GM18502 (cell line): ENCODE measurements at regions not wholly inside any gene's neighbourhood (a gene's known extent, or its start where the extent isn't known, plus 50 kb on each side); places are given as distances from the start of the nearest gene placed in this dataset.

ENCODE experiments used
- ATAC-seq: cut with Tn5 transposase; IDR thresholded peaks from one replicate; pipeline ENCODE4 v1.9.1; 2021; ENCODE audit warnings: mild to moderate bottlenecking; ENCODE audit not compliant: unreplicated experiment, poor library complexity

DNA sequence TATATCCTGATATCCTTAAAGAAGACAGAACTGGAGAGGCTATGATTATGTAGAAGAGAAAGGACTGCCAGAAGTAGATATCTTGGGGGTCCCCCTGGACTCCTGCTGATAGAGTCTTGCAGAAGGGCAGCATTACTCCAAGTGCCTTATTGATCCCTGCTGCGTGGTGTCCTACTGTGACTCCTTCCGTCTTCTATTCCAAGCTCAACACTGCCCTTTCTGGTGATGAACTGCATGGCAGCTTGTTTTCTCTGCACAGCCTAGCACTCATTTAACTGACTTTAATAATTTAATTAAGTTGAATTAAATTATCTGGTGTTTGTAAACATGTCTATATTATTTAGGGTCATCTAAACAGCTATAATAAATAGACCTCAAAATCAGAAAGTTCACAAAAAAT is 194.1 kb upstream of the DSEL start:
- ATAC-seq = no peak

DNA sequence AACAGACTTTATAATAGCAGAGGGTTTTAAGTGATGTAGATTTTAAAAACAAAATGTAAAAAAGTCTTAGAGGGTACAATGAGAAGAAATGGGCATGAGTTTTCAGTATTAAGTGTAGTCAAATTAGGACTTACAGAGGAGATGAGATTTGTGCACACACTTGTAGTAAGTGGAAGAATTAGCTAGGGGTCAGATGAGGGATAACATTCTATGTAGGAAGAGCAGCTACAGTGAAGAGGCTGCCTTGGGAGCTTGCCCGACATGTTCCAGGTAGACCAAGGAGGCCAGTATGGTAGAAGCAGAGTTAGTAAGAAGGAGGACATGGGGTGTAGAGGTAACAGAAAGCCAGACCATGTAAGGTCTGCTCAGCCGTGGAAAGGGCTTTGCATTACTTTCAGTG is 189.2 kb upstream of the DSEL start:
- ATAC-seq = no peak

DNA sequence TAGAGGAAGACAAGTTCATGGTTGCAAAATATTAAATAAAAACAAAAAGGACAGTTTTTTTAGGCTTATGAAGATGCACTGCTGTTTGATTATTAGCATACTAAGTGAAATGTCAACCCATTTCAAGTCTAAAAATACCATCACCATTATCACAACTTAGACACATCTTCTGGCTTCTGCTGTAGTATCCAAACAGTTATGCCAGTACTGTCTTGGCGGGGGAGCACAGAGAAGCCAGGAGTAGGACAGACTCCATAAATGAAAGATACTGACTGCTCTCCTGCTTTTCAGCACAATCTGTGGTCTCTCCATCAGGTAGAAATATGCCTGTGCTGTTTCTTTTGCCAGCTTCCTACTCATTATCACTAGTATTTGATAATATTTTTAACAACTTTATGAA is 179.2 kb upstream of the DSEL start:
- no peak for ATAC-seq

DNA sequence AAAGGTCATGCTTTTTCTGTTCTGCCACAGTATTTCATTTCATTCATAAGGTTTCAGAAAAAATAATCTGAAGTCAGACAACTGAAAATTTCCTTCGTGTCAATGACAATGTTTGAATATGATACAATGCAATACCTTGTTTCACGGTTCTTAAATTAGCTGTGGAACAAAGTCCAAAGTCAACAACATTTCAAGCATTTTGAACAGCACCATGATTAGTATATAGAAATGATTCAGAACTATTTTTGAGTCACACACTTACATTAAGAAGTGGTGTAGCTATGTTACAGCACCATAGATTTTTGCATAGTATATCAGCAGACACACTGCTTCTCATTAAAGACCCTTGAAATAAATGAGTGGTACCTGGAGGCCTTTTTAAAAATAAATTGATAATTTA is 178.3 kb upstream of the DSEL start:
- ATAC-seq = no peak

DNA sequence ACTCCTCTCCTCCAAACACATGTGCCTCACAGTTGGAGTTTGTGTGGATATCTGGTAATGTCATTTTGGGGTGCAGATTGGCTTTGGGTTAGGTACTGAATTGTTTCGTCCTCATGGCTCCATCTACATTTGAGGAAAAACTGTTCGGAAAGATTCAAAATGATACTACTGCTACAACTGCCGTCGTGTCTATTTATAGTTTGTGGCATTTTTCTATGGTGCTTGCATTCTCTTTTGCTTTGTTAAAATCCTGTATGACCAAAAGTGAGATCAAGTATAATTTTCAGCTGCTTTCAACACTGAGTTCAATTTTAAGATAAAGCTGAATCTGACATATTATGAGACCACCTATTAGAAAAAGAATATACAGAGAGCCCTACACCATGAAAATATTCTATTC is 176.3 kb upstream of the DSEL start:
- ATAC-seq = no peak

DNA sequence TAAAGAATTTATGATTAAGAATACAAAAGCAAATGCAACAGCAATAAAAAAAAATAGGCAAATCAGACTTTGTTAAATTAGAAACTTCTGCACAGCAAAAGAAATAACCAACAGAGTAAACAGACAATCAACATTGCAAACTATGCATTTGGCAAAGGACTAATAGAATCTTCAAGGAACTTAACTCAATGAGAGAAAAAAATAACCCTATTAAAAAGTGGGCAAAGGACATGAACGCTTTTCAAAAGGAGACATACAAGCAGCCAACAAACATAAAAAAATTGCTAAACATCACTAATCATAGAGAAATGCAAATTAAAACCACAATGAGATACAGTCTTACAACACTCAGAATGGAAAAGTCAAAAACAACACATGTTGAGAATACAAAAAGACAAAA is 166.0 kb upstream of the DSEL start:
- no peak for ATAC-seq

DNA sequence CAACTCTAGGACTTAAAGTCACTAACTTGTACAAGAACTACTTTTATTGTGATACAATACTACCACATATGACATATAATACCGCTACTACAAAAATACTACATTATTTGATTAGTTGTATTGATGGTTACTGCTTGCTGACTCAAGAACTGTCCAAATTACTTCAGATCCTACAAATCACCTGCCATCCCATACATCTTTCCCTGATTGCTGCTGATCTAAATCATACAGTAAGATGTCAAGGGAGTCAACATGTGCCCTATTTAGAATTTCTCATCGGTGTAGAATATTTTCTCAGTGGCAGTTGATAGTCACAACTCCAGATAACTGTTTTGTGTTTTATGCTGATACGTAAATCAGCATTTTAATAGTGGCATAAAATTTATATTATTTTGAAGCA is 161.0 kb upstream of the DSEL start:
- ATAC-seq = no peak

DNA sequence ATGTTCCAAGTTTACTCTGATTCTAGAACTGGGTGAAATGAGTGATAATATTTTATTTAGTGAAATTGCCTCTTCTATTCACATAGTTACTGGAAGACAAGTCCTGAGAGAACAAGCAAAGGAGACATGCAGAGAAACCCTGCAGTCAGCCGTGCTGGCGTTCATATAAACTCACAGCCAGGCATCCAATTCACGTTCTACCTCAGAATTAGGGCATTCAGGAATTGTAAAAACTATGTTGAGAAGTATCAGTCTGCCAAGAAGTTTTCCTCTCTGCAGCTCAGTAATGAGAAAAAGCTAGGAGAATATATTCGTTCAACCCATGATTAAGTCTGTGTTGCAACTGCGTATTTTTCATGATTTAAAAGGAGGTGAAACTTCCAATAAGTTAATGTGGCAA is 156.2 kb upstream of the DSEL start:
- no peak for ATAC-seq

DNA sequence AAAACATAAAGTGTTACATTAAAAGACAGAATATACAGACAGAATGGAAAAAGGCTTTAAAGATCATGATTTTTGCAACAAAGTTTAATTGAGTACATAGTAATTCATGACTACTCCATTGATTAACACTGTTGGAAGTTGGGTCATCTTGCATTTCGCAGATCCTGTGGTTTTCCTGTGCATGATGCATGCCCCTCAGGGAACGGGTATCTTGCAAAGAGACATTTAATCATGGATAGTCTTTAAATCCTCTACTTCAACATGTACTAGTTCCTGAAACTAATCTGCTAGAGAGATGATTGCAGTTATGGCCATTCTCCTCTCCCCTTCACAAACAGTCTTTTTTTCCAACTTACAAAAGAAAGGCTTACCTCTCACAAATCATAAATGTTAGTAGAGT is 155.6 kb upstream of the DSEL start:
- ATAC-seq = no peak

DNA sequence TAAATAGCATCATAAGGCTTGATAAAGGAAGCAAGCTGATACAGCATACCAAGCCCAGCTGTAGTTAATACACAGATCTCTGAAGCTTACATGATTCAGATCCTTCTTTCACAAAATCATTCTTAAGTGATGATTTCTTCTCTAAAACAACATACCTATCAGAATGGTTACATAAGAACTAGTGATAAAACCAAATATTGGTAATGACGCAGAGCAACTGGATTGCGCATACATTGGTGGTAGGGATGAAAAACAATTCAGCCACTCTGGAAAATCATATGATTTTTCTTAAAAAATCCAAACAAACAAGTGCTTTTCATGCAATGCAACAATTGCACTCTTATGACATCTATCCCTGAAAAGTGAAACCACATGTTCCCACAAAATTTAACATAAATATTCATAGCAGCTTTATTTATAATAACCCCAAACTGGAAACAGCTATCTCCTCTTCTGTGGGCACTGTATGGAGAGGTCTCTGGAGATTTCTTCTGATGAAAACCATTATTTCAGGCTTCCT is 153.6 kb upstream of the DSEL start:
- no peak for ATAC-seq

DNA sequence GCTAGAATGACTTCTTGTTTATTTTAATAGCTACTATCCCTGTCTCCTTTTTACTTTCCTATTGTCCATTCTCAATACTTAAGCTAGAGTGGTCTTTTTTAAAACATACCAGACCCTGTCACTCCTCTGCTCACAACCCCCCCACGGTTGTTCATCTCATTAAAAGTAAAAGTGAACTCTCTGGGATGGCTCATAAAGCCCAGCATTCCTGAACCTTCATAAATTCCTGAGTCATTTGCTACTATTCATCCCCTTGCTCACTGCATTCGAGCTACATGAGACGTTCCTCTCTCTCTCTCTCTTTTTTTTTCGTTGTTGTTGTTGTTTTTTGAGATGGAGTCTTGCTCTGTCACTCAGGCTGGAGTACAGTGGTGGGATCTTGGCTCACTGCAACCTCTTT is 148.7 kb upstream of the DSEL start:
- ATAC-seq = no peak

DNA sequence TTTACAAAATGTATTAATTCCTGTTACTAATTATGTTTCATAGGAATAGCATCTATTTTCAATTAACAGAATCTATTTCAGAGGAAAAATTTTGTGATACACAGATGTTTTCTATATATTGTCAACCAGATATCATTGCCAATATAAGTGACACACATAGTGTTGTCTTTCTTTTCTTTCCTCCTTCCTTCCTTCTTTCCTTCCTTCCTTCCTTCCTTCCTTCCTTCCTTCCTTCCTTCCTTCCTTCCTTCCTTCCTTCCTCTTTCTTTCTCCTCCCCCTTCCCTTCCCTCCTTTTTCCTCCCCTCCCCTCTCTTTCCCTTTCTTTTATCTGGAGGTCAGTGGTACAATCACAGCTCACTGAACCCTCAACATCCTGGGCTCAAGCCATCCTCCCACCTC is 146.5 kb upstream of the DSEL start:
- ATAC-seq = no peak

DNA sequence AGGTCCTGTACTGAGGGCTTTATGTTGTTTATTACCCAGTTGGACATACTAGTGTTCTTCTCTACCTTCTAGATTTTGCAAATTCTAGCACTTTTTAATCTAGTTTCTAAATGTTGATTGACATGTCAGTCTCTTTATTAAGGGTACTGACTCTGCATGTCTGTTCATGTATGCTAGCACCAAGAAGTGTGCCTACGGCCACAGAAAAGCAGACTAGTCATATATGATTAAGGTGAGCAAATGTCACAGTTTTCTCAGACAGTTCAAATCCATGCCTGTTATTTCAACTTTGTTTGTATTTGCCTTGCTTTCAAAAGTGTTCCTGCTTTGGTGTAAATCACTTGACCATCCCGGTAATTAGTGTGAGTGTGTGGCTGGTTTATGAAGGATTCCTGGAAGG is 145.0 kb upstream of the DSEL start:
- ATAC-seq = no peak

DNA sequence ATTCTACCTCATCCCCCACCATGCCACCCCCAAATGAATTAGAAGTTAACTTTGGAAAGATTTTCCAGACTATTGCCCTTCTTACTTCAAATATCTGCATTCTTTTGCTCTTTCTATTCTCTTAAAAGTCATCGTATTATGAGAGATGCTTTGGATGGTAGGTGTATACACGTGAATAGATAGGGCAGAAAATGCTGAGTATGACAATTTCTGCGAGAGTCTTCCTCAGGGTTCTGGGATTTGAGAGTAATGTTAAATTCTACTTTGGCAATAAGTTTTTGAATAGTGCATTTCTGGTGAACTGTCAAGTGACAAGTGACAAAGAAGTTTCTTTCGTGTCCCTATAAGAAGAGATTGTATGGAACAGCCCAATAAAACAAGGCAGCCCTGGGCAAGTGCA is 137.6 kb upstream of the DSEL start:
- no peak for ATAC-seq

DNA sequence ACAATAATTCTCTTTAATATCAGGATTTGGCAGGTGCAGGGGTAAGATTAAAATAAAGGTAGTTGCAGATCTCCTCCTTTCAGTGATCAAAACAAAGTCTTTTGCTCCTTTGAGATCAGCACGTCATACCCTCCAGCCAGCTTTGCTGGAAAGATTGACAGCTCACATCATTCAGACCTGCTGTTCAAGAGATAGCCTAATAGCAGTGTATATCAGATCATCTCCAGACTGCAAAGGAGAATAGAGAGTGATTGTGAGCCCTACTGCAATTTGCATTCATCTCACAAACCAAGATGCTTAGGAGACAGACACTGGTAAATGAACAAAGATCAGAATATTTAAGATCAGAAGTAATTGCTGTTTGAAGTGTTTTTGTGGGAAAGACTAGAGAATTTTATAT is 135.8 kb upstream of the DSEL start:
- no peak for ATAC-seq

DNA sequence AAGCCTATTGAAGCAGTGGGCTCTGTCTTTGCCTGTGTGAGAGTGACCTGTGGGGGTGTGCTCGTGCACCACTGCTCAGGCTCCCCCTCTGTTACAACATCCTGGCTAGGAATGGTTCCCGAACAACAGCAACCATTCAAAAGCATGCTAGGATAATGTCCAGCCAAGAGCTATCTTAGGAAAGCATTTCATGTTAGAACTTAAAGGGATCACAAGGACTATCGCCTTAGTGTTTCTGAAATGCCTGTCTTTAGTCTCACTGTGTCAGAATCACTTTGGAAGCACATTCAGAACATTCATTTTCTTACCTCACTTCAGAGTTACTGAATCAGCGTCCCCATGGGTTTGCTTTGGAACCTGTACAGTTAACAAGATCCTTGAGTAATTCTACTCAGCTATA is 134.9 kb upstream of the DSEL start:
- no peak for ATAC-seq

DNA sequence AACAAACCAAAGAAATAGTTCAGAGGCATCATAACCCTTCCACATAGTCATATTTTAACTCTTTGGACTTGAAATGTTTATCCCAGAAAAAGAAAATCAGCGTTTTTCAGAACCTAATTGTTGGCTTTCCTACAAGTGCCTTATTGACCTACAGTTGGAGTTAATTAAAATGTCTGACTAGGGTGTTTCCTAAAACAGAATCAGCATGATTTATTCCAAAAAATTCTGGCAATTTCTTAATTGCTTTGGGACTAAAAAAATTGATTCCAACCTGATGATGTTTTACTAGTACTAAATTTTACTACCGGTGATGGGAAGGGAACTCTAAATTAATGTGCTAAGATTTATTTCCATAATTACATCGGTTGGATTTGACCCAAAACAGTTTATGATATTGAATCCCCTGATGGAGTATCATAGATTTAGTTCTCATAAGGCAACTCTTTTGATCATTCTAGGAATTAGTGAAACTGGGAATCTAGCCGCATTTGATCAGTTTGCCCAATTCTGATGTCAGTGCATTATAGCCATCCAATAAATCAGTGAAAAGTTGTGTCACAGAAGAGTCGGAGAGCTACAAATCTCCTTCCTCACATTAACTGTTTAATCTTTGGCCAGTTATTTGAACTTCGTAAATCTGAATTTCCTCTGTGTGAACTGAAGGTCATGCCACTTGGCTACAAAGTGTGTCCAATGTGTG is 134.3 kb upstream of the DSEL start:
- no peak for ATAC-seq

DNA sequence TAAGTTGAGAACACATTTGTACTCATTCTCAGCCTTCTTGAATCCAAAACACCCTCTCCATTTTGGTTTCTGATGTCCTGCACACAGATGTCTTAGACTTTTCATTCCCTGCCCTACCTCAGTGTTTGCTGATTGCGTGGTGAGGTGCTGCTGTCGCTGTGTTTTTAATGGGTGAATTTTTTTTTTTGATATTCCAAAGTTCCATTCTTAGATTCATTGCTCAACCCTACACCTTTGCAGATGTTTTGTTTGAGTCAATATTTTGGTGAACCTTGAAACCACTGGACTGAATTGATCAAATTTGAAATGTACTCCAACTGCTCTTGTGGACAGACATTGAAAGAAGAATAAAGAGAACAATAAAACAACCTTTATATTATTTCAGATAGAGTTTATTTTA is 130.4 kb upstream of the DSEL start:
- no peak for ATAC-seq

DNA sequence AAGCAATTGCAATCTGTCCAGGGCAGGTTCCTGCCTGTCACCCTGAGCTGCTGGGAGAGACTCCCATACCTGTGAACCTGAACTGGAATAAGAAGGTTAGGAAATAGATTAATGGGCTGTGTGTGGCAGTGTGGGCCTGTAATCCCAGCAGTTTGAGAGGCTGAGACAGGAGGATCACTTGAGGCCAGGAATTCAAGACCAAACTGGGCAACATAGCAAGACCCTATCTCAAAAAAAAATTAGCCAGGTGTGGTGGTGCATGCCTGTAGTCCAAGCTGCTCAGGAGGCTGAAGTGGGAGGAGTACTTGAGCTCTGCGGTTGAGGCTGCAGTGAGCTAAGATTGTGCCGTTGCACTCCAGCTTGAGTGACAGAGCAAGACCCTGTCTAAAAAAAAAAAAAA is 127.7 kb upstream of the DSEL start:
- ATAC-seq = no peak

DNA sequence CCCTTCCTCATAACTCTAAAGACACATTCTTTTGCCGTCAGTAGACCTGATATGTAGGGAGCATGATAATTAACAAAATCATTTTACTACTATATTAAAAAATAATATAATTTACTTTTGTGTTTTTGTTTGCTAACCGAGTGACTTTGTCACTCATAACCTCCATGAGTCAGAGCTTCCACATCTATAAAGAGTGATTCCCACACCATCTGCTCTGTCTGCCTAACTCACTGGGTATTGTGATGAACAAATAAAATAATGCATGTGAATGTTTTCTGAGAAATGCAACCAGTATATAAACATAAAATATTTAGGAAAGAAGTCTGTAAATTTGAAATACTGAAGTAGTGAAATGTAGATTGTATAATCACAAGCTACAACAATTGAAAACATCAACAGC is 123.4 kb upstream of the DSEL start:
- no peak for ATAC-seq

DNA sequence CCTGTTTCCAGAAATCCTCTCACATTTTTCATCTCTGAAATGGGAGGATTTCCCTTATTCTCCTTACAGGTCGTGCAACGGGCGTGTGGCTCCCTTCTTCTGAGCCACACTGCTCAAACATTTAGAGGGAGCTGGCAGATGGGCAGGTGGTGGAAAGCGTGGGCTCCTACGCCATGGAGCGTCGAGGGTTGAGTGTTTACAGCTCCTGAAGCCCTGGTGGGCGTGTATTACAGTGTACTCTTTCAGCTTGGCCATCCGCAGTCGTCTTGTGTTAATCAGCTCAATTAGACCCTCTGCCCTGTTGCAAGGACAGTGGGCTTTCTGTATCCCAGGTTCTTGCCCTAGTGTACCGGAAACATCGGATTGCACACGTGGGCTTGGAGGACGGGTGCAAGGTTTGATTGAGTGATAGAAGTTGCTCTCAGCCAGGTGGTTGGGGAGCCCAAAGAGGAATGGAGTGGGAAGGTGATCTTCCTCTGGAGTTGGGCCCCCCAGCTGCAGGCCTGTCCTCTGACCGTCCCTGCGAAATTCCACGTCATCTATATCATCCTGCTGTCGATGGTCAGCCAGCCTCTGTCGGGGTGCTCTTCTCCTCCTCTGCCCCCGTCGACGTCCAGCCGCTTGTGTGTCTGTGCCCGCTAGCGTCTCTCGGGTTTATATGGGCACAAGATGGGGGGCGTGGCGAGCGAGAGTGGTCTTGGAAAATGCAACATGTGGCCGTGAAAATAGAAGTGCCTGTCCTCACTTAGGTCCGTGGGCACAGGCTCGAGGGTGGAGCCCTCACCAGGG is 120.3 kb upstream of the DSEL start:
- no peak for ATAC-seq
